ENCODE measurements at regions not wholly inside any gene's neighbourhood (a gene's known extent, or its start where the extent isn't known, plus 50 kb on each side); places are given as distances from the start of the nearest gene placed in this dataset.

- ATAC-seq (ENCODE audit: poor library complexity) (no peak), DNase-seq (no peak)
- ChIA-PET POLR2A (interaction anchor here (0.6 kb wide), 1 partner anchor 944 kb away, joined by 3 read pairs; no protein-coding TSS in a partner anchor), CTCF (no interaction called here)
- Histone ChIP-seq H3K4me3 (ENCODE audit: low read length) (no peak overlapping the region), H3K27me3 (ENCODE audit: control insufficient read depth in 1 of 2, insufficient read depth in 2 of 2, low read length in 2 of 2) (no peaks in the 10 kb centered on the region), H3K36me3 (ENCODE audit: insufficient read depth, low read length) (no peaks in the 10 kb centered on the region), H3K9me3 (ENCODE audit: control insufficient read depth in 1 of 2, insufficient read depth in 1 of 2, low read length in 2 of 2) (peaks cover 0 to 6% of the 10 kb centered on the region in 2 experiments), H3K27ac (ENCODE audit: low read depth in 1 of 2, low read length in 2 of 2) (no peak overlapping the region), H3K4me1 (ENCODE audit: insufficient read depth, low read length) (no peaks in the 10 kb centered on the region)
- H3K4me3 Mint-ChIP-seq = no peak overlapping the region
- no peaks in the 10 kb centered on the region for H3K9me3 Mint-ChIP-seq
- H3K36me3 Mint-ChIP-seq (ENCODE audit: low read depth) = no peaks in the 10 kb centered on the region
- H3K27ac Mint-ChIP-seq = no peak overlapping the region
- no peaks in the 10 kb centered on the region for H3K4me1 Mint-ChIP-seq (ENCODE audit: low read depth)
- intact Hi-C loops (cut with DNase I, micrococcal nuclease) = no loop called here
- no peaks in the 10 kb centered on the region for H3K27me3 Mint-ChIP-seq
- TF ChIP-seq, protein P1, sequence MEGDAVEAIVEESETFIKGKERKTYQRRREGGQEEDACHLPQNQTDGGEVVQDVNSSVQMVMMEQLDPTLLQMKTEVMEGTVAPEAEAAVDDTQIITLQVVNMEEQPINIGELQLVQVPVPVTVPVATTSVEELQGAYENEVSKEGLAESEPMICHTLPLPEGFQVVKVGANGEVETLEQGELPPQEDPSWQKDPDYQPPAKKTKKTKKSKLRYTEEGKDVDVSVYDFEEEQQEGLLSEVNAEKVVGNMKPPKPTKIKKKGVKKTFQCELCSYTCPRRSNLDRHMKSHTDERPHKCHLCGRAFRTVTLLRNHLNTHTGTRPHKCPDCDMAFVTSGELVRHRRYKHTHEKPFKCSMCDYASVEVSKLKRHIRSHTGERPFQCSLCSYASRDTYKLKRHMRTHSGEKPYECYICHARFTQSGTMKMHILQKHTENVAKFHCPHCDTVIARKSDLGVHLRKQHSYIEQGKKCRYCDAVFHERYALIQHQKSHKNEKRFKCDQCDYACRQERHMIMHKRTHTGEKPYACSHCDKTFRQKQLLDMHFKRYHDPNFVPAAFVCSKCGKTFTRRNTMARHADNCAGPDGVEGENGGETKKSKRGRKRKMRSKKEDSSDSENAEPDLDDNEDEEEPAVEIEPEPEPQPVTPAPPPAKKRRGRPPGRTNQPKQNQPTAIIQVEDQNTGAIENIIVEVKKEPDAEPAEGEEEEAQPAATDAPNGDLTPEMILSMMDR (IDR thresholded peaks at IDR 0.05) = no peak
These were observed 393.8 kb downstream of the TNS3 start for GRCh38 chr7:47188136-47188535.

DNA sequence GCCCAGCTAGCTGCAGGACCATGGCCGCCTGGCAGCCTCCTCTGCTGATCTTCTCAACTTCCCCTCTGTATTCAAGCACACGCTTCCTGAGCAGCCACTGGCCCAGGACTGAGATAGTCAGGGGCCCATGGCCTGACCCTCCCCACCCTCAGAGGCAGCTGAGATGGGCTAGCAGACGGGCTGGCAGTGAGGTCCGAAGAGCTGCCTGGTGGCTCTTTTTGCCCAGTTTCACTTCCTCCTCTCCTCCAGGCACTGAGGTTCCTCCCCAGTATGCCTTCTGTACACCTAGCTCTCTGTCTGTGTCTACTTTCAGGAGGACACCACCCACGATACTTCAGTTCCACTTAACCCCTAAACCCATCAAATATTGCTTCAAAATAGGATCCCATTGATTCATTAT, 395.6 kb downstream of the TNS3 start:
- Mint-ChIP-seq H3K36me3 (ENCODE audit: low read depth) (no peaks in the 10 kb centered on the region), H3K4me3 (no peak overlapping the region), H3K27me3 (no peaks in the 10 kb centered on the region), H3K9me3 (no peaks in the 10 kb centered on the region), H3K27ac (no peak overlapping the region), H3K4me1 (ENCODE audit: low read depth) (no peaks in the 10 kb centered on the region)
- DNase-seq (peak in 2 of 14 experiments; percentile 15 to 31), ATAC-seq (ENCODE audit: poor library complexity) (no peak)
- intact Hi-C loops (cut with DNase I, micrococcal nuclease) = no loop called here
- no peaks in the 10 kb centered on the region for H3K27me3 ChIP-seq (ENCODE audit: control insufficient read depth in 1 of 2, insufficient read depth in 2 of 2, low read length in 2 of 2)
- TF ChIP-seq, protein P1 (IDR thresholded peaks at IDR 0.05) = no peak
- CTCF ChIA-PET = no interaction called here
- H3K36me3 ChIP-seq (ENCODE audit: insufficient read depth, low read length) = no peaks in the 10 kb centered on the region
- H3K27ac ChIP-seq (ENCODE audit: low read depth in 1 of 2, low read length in 2 of 2) = no peak overlapping the region
- POLR2A ChIA-PET = no interaction called here
- H3K4me1 ChIP-seq (ENCODE audit: insufficient read depth, low read length) = no peaks in the 10 kb centered on the region
- H3K4me3 ChIP-seq (ENCODE audit: low read length) = no peak overlapping the region
- H3K9me3 ChIP-seq (ENCODE audit: control insufficient read depth in 1 of 2, insufficient read depth in 1 of 2, low read length in 2 of 2) = no peaks in the 10 kb centered on the region

GRCh38 chr7:47185839-47186238, 396.1 kb downstream of the TNS3 start:
- no peak for DNase-seq
- POLR2A ChIA-PET = no interaction called here
- no peaks in the 10 kb centered on the region for H3K9me3 Mint-ChIP-seq
- no peaks in the 10 kb centered on the region for H3K9me3 ChIP-seq (ENCODE audit: control insufficient read depth in 1 of 2, insufficient read depth in 1 of 2, low read length in 2 of 2)
- no peaks in the 10 kb centered on the region for H3K36me3 Mint-ChIP-seq (ENCODE audit: low read depth)
- no peak overlapping the region for H3K4me3 Mint-ChIP-seq
- intact Hi-C loops (cut with DNase I, micrococcal nuclease) = no loop called here
- H3K4me1 ChIP-seq (ENCODE audit: insufficient read depth, low read length) = no peaks in the 10 kb centered on the region
- ATAC-seq (ENCODE audit: poor library complexity) = no peak
- H3K4me3 ChIP-seq (ENCODE audit: low read length) = no peak overlapping the region
- H3K36me3 ChIP-seq (ENCODE audit: insufficient read depth, low read length) = no peaks in the 10 kb centered on the region
- no peak overlapping the region for H3K27ac ChIP-seq (ENCODE audit: low read depth in 1 of 2, low read length in 2 of 2)
- CTCF ChIA-PET = no interaction called here
- no peaks in the 10 kb centered on the region for H3K27me3 ChIP-seq (ENCODE audit: control insufficient read depth in 1 of 2, insufficient read depth in 2 of 2, low read length in 2 of 2)
- H3K4me1 Mint-ChIP-seq (ENCODE audit: low read depth) = no peaks in the 10 kb centered on the region
- no peaks in the 10 kb centered on the region for H3K27me3 Mint-ChIP-seq
- no peak overlapping the region for H3K27ac Mint-ChIP-seq
- TF ChIP-seq, protein P1 (IDR thresholded peaks at IDR 0.05) = no peak

Data from CD4-positive, alpha-beta T cell (primary cell).